ENCODE measurements at regions not wholly inside any gene's neighbourhood (a gene's known extent, or its start where the extent isn't known, plus 50 kb on each side); places are given as distances from the start of the nearest gene placed in this dataset.

- no peak overlapping the region for H3K27ac Mint-ChIP-seq (ENCODE audit: low read depth)
- DNase-seq (ENCODE audit: low spot score in 2 of 2) (no peak), ATAC-seq (replicated peaks; ENCODE audit: extremely low read depth, poor library complexity, severe bottlenecking) (no peak)
- H3K27me3 Mint-ChIP-seq: no peaks in the 10 kb centered on the region
- peaks cover 56% of the 10 kb centered on the region for H3K9me3 Mint-ChIP-seq
- H3K4me1 Mint-ChIP-seq: no peaks in the 10 kb centered on the region
- H3K4me3 Mint-ChIP-seq: no peak overlapping the region
- H3K36me3 Mint-ChIP-seq (ENCODE audit: insufficient read depth): no peaks in the 10 kb centered on the region
Observed at GRCh38 chr5:26229848-26230247, 808.5 kb downstream of the CDH9 start.

GRCh38 chr5:26227245-26227644 lies 811.1 kb downstream of the CDH9 start:
- Mint-ChIP-seq H3K27me3 (no peaks in the 10 kb centered on the region), H3K36me3 (ENCODE audit: insufficient read depth) (no peaks in the 10 kb centered on the region), H3K4me3 (no peak overlapping the region), H3K9me3 (peaks cover 54% of the 10 kb centered on the region), H3K4me1 (no peaks in the 10 kb centered on the region), H3K27ac (ENCODE audit: low read depth) (no peak overlapping the region)
- ATAC-seq (replicated peaks; ENCODE audit: extremely low read depth, poor library complexity, severe bottlenecking) (no peak), DNase-seq (ENCODE audit: low spot score in 2 of 2) (no peak)

GRCh38 chr5:26205121-26205520 lies 833.3 kb downstream of the CDH9 start:
- no peak overlapping the region for H3K27ac Mint-ChIP-seq (ENCODE audit: low read depth)
- H3K36me3 Mint-ChIP-seq (ENCODE audit: insufficient read depth): peaks cover 2% of the 10 kb centered on the region
- no peak for DNase-seq (ENCODE audit: low spot score in 2 of 2)
- no peak for ATAC-seq (replicated peaks; ENCODE audit: extremely low read depth, poor library complexity, severe bottlenecking)
- H3K9me3 Mint-ChIP-seq: peaks cover 5% of the 10 kb centered on the region
- no peak overlapping the region for H3K4me3 Mint-ChIP-seq
- no peaks in the 10 kb centered on the region for H3K4me1 Mint-ChIP-seq
- no peaks in the 10 kb centered on the region for H3K27me3 Mint-ChIP-seq

- H3K4me3 Mint-ChIP-seq: no peak overlapping the region
- DNase-seq (ENCODE audit: low spot score in 2 of 2) (no peak), ATAC-seq (replicated peaks; ENCODE audit: extremely low read depth, poor library complexity, severe bottlenecking) (no peak)
- H3K27ac Mint-ChIP-seq (ENCODE audit: low read depth): no peak overlapping the region
- H3K36me3 Mint-ChIP-seq (ENCODE audit: insufficient read depth): no peaks in the 10 kb centered on the region
- H3K9me3 Mint-ChIP-seq: peaks cover 29% of the 10 kb centered on the region
- H3K27me3 Mint-ChIP-seq: no peaks in the 10 kb centered on the region
- no peaks in the 10 kb centered on the region for H3K4me1 Mint-ChIP-seq
Observed at GRCh38 chr5:26193626-26194025, 844.8 kb downstream of the CDH9 start.

- Mint-ChIP-seq H3K27ac (ENCODE audit: low read depth) (no peak overlapping the region), H3K4me3 (no peak overlapping the region), H3K9me3 (peaks cover 23% of the 10 kb centered on the region), H3K4me1 (no peaks in the 10 kb centered on the region), H3K36me3 (ENCODE audit: insufficient read depth) (no peaks in the 10 kb centered on the region), H3K27me3 (no peaks in the 10 kb centered on the region)
- DNase-seq (ENCODE audit: low spot score in 2 of 2): no peak
- ATAC-seq (replicated peaks; ENCODE audit: extremely low read depth, poor library complexity, severe bottlenecking): no peak
Observed at GRCh38 chr5:26192486-26192885, 845.9 kb downstream of the CDH9 start.

- Mint-ChIP-seq H3K9me3 (peaks cover 15% of the 10 kb centered on the region), H3K4me3 (no peak overlapping the region), H3K27me3 (no peaks in the 10 kb centered on the region), H3K4me1 (no peaks in the 10 kb centered on the region), H3K36me3 (ENCODE audit: insufficient read depth) (no peaks in the 10 kb centered on the region), H3K27ac (ENCODE audit: low read depth) (no peak overlapping the region)
- ATAC-seq (replicated peaks; ENCODE audit: extremely low read depth, poor library complexity, severe bottlenecking) (no peak), DNase-seq (ENCODE audit: low spot score in 2 of 2) (no peak)
Observed at GRCh38 chr5:26181582-26181981, 856.8 kb downstream of the CDH9 start.

- no peak for DNase-seq (ENCODE audit: low spot score in 2 of 2)
Observed at GRCh38 chr5:26148569-26149107, 889.7 kb downstream of the CDH9 start.

GRCh38 chr5:26143259-26143658 lies 895.1 kb downstream of the CDH9 start:
- no peaks in the 10 kb centered on the region for H3K27me3 Mint-ChIP-seq
- no peaks in the 10 kb centered on the region for H3K36me3 Mint-ChIP-seq (ENCODE audit: insufficient read depth)
- DNase-seq (ENCODE audit: low spot score in 2 of 2): no peak
- H3K4me1 Mint-ChIP-seq: no peaks in the 10 kb centered on the region
- no peak overlapping the region for H3K4me3 Mint-ChIP-seq
- no peaks in the 10 kb centered on the region for H3K9me3 Mint-ChIP-seq
- no peak for ATAC-seq (replicated peaks; ENCODE audit: extremely low read depth, poor library complexity, severe bottlenecking)
- no peak overlapping the region for H3K27ac Mint-ChIP-seq (ENCODE audit: low read depth)

More at GRCh38 chr5:26148569-26149107, 889.7 kb downstream of the CDH9 start:
- Mint-ChIP-seq H3K27ac (ENCODE audit: low read depth) (no peak overlapping the region), H3K36me3 (ENCODE audit: insufficient read depth) (no peaks in the 10 kb centered on the region), H3K4me3 (no peak overlapping the region), H3K27me3 (no peaks in the 10 kb centered on the region), H3K4me1 (no peaks in the 10 kb centered on the region), H3K9me3 (peaks cover 25% of the 10 kb centered on the region)
- no peak for ATAC-seq (replicated peaks; ENCODE audit: extremely low read depth, poor library complexity, severe bottlenecking)

- Mint-ChIP-seq H3K27ac (ENCODE audit: low read depth) (no peak overlapping the region), H3K27me3 (no peaks in the 10 kb centered on the region), H3K4me1 (no peaks in the 10 kb centered on the region), H3K36me3 (ENCODE audit: insufficient read depth) (peaks cover 2% of the 10 kb centered on the region), H3K4me3 (no peak overlapping the region), H3K9me3 (peaks cover 19% of the 10 kb centered on the region)
- ATAC-seq (replicated peaks; ENCODE audit: extremely low read depth, poor library complexity, severe bottlenecking): no peak
- DNase-seq (ENCODE audit: low spot score in 2 of 2): no peak
Observed at GRCh38 chr5:26121338-26121737, 917.0 kb downstream of the CDH9 start.

GRCh38 chr5:26104175-26104574 lies 934.2 kb downstream of the CDH9 start:
- DNase-seq (ENCODE audit: low spot score in 2 of 2): no peak
- ATAC-seq (replicated peaks; ENCODE audit: extremely low read depth, poor library complexity, severe bottlenecking): no peak
- H3K4me1 Mint-ChIP-seq: no peaks in the 10 kb centered on the region
- H3K27me3 Mint-ChIP-seq: no peaks in the 10 kb centered on the region
- peaks cover 31% of the 10 kb centered on the region for H3K9me3 Mint-ChIP-seq
- H3K4me3 Mint-ChIP-seq: no peak overlapping the region
- H3K36me3 Mint-ChIP-seq (ENCODE audit: insufficient read depth): no peaks in the 10 kb centered on the region
- H3K27ac Mint-ChIP-seq (ENCODE audit: low read depth): no peak overlapping the region

GRCh38 chr5:26060212-26060611 lies 978.2 kb downstream of the CDH9 start:
- Mint-ChIP-seq H3K4me1 (no peaks in the 10 kb centered on the region), H3K4me3 (no peak overlapping the region), H3K36me3 (ENCODE audit: insufficient read depth) (no peaks in the 10 kb centered on the region), H3K9me3 (peaks cover 20% of the 10 kb centered on the region), H3K27ac (ENCODE audit: low read depth) (no peak overlapping the region), H3K27me3 (no peaks in the 10 kb centered on the region)
- DNase-seq (ENCODE audit: low spot score in 2 of 2): no peak
- no peak for ATAC-seq (replicated peaks; ENCODE audit: extremely low read depth, poor library complexity, severe bottlenecking)

- DNase-seq (ENCODE audit: low spot score in 2 of 2) (no peak), ATAC-seq (replicated peaks; ENCODE audit: extremely low read depth, poor library complexity, severe bottlenecking) (no peak)
- H3K4me1 Mint-ChIP-seq: no peaks in the 10 kb centered on the region
- no peak overlapping the region for H3K4me3 Mint-ChIP-seq
- H3K27me3 Mint-ChIP-seq: no peaks in the 10 kb centered on the region
- H3K27ac Mint-ChIP-seq (ENCODE audit: low read depth): no peak overlapping the region
- peaks cover 36% of the 10 kb centered on the region for H3K9me3 Mint-ChIP-seq
- no peaks in the 10 kb centered on the region for H3K36me3 Mint-ChIP-seq (ENCODE audit: insufficient read depth)
Observed at GRCh38 chr5:26054594-26054993, 983.8 kb downstream of the CDH9 start.

GRCh38 chr5:26034813-26035212 lies 1003.6 kb downstream of the CDH9 start:
- peaks cover 11% of the 10 kb centered on the region for H3K9me3 Mint-ChIP-seq
- no peaks in the 10 kb centered on the region for H3K4me1 Mint-ChIP-seq
- H3K4me3 Mint-ChIP-seq: no peak overlapping the region
- DNase-seq (ENCODE audit: low spot score in 2 of 2) (no peak), ATAC-seq (replicated peaks; ENCODE audit: extremely low read depth, poor library complexity, severe bottlenecking) (no peak)
- H3K27ac Mint-ChIP-seq (ENCODE audit: low read depth): no peak overlapping the region
- H3K36me3 Mint-ChIP-seq (ENCODE audit: insufficient read depth): peaks cover 1% of the 10 kb centered on the region
- no peaks in the 10 kb centered on the region for H3K27me3 Mint-ChIP-seq

GRCh38 chr5:26031481-26031880 lies 1006.9 kb downstream of the CDH9 start:
- no peak overlapping the region for H3K27ac Mint-ChIP-seq (ENCODE audit: low read depth)
- peaks cover 1% of the 10 kb centered on the region for H3K36me3 Mint-ChIP-seq (ENCODE audit: insufficient read depth)
- DNase-seq (ENCODE audit: low spot score in 2 of 2) (no peak), ATAC-seq (replicated peaks; ENCODE audit: extremely low read depth, poor library complexity, severe bottlenecking) (no peak)
- no peaks in the 10 kb centered on the region for H3K27me3 Mint-ChIP-seq
- H3K4me1 Mint-ChIP-seq: no peaks in the 10 kb centered on the region
- peaks cover 5% of the 10 kb centered on the region for H3K9me3 Mint-ChIP-seq
- H3K4me3 Mint-ChIP-seq: no peak overlapping the region

All from central memory CD8-positive, alpha-beta T cell (primary cell).